HepG2 (cell line): ENCODE measurements at regions not wholly inside any gene's neighbourhood (a gene's known extent, or its start where the extent isn't known, plus 50 kb on each side); places are given as distances from the start of the nearest gene placed in this dataset.
A peak's percentile ranks its signal among the peaks of the same experiment; 100 is the strongest.

ENCODE experiments used
- ATAD3A ChIP-seq: sonication (generic); formaldehyde crosslinking; IDR thresholded peaks from 2 replicates; pipeline ENCODE4 v1.4.0; 2020; ENCODE audit warnings: missing genetic modification reagents
- FOXA1 ChIP-seq, 2 experiments: fragments of 450-650 bp in 1 of 2; sonication (generic) in 1 of 2; formaldehyde crosslinking in 1 of 2; IDR thresholded peaks; 2 replicates each; pipeline versions ENCODE4 v1.4.0 to v1.6.1; 2016 to 2020; ENCODE audit warnings: missing genetic modification reagents in 1 of 2
- GABPB1 ChIP-seq: IDR thresholded peaks from 2 replicates; pipeline ENCODE4 v1.6.1; 2016; ENCODE audit warnings: mild to moderate bottlenecking, missing genetic modification reagents, moderate library complexity, missing compliant biosample characterization
- HCFC1 ChIP-seq: fragments of 150-350 bp; IDR thresholded peaks from 2 replicates; pipeline ENCODE4 v1.6.1; 2014; ENCODE audit warnings: low read depth, low read length
- KAT7 ChIP-seq: IDR thresholded peaks from 2 replicates; pipeline ENCODE4 v1.6.1; 2018; ENCODE audit warnings: borderline replicate concordance, missing compliant biosample characterization
- MAF1 ChIP-seq: sonication (generic); formaldehyde crosslinking; IDR thresholded peaks from 2 replicates; pipeline ENCODE4 v1.5.0; 2020; ENCODE audit warnings: missing genetic modification reagents, borderline replicate concordance
- PHF5A ChIP-seq: IDR thresholded peaks from one replicate; pipeline ENCODE4 v1.6.1; 2018; ENCODE audit warnings: low read depth, missing genetic modification reagents; ENCODE audit not compliant: unreplicated experiment
- RELA ChIP-seq: sonication (generic); formaldehyde crosslinking; IDR thresholded peaks from 2 replicates; pipeline ENCODE4 v1.4.0; 2020; ENCODE audit warnings: missing genetic modification reagents
- SIX1 ChIP-seq: sonication (generic); formaldehyde crosslinking; IDR thresholded peaks from 2 replicates; pipeline ENCODE4 v1.4.0; 2020; ENCODE audit warnings: missing genetic modification reagents, borderline replicate concordance
- TEAD3 ChIP-seq: optimal IDR thresholded peaks from 2 replicates; pipeline ENCODE3; 2016; ENCODE audit warnings: borderline replicate concordance
- YY1 ChIP-seq: IDR thresholded peaks from 2 replicates; pipeline ENCODE4 v1.6.1; 2011; ENCODE audit warnings: low read length, low read depth, moderate library complexity, mild to moderate bottlenecking; ENCODE audit not compliant: insufficient read depth, insufficient replicate concordance
- ZNF143 ChIP-seq: sonication (generic); formaldehyde crosslinking; IDR thresholded peaks from 2 replicates; pipeline ENCODE4 v1.4.0; 2020; ENCODE audit warnings: missing genetic modification reagents
- ZNF205 ChIP-seq: IDR thresholded peaks from 2 replicates; pipeline ENCODE4 v1.6.1; 2018; ENCODE audit warnings: missing biosample characterization, missing genetic modification reagents
- ZNF260 ChIP-seq: sonication (generic); formaldehyde crosslinking; IDR thresholded peaks from 2 replicates; pipeline ENCODE4 v1.4.0; 2020; ENCODE audit warnings: missing genetic modification reagents, low read depth, mild to moderate bottlenecking, borderline replicate concordance
- ZNF329 ChIP-seq: sonication (generic); formaldehyde crosslinking; IDR thresholded peaks from 2 replicates; pipeline ENCODE4 v1.9.0; 2021; ENCODE audit warnings: low read depth, mild to moderate bottlenecking, missing genetic modification reagents
- ZNF34 ChIP-seq: sonication (generic); formaldehyde crosslinking; IDR thresholded peaks from 2 replicates; pipeline ENCODE4 v1.4.0; 2020; ENCODE audit warnings: mild to moderate bottlenecking, missing genetic modification reagents, borderline replicate concordance
- ZNF577 ChIP-seq: sonication (generic); formaldehyde crosslinking; IDR thresholded peaks from 2 replicates; pipeline ENCODE4 v1.4.0; 2020; ENCODE audit warnings: mild to moderate bottlenecking, low read depth, missing genetic modification reagents, borderline replicate concordance
- ZNF747 ChIP-seq: sonication (generic); formaldehyde crosslinking; IDR thresholded peaks from 2 replicates; pipeline ENCODE4 v1.8.1; 2023; ENCODE audit warnings: missing genetic modification reagents, mild to moderate bottlenecking, borderline replicate concordance
- ZNF768 ChIP-seq: sonication (generic); formaldehyde crosslinking; IDR thresholded peaks from 2 replicates; pipeline ENCODE4 v1.4.0; 2020; ENCODE audit warnings: missing genetic modification reagents
- ZNF773 ChIP-seq: sonication (generic); formaldehyde crosslinking; IDR thresholded peaks from 2 replicates; pipeline ENCODE4 v1.4.0; 2020; ENCODE audit warnings: missing genetic modification reagents, borderline replicate concordance
- ZNF841 ChIP-seq: sonication (generic); formaldehyde crosslinking; IDR thresholded peaks from 2 replicates; pipeline ENCODE4 v1.8.1; 2023; ENCODE audit warnings: missing genetic modification reagents, borderline replicate concordance
- ZSCAN21 ChIP-seq: sonication (generic); formaldehyde crosslinking; IDR thresholded peaks from 2 replicates; pipeline ENCODE4 v1.8.0; 2022; ENCODE audit warnings: mild to moderate bottlenecking, missing genetic modification reagents, moderate library complexity, borderline replicate concordance
- ZSCAN9 ChIP-seq: IDR thresholded peaks from 2 replicates; pipeline ENCODE4 v1.6.1; 2016; ENCODE audit warnings: borderline replicate concordance
- TF ChIP-seq, protein P1 (sequence below): sonication (generic); formaldehyde crosslinking; IDR thresholded peaks from 2 replicates; pipeline ENCODE4 v1.4.0; 2020; ENCODE audit warnings: missing genetic modification reagents
- TF ChIP-seq, protein P2 (sequence below): sonication (generic); formaldehyde crosslinking; IDR thresholded peaks from 2 replicates; pipeline ENCODE4 v1.4.0; 2020; ENCODE audit warnings: mild to moderate bottlenecking, missing genetic modification reagents
- TF ChIP-seq, protein P3 (sequence below): sonication (generic); formaldehyde crosslinking; IDR thresholded peaks from 2 replicates; pipeline ENCODE4 v1.5.0; 2020; ENCODE audit warnings: mild to moderate bottlenecking, missing genetic modification reagents
- TF ChIP-seq, protein P4 (sequence below): sonication (generic); formaldehyde crosslinking; IDR thresholded peaks from 2 replicates; pipeline ENCODE4 v1.4.0; 2020; ENCODE audit warnings: missing genetic modification reagents

DNA sequence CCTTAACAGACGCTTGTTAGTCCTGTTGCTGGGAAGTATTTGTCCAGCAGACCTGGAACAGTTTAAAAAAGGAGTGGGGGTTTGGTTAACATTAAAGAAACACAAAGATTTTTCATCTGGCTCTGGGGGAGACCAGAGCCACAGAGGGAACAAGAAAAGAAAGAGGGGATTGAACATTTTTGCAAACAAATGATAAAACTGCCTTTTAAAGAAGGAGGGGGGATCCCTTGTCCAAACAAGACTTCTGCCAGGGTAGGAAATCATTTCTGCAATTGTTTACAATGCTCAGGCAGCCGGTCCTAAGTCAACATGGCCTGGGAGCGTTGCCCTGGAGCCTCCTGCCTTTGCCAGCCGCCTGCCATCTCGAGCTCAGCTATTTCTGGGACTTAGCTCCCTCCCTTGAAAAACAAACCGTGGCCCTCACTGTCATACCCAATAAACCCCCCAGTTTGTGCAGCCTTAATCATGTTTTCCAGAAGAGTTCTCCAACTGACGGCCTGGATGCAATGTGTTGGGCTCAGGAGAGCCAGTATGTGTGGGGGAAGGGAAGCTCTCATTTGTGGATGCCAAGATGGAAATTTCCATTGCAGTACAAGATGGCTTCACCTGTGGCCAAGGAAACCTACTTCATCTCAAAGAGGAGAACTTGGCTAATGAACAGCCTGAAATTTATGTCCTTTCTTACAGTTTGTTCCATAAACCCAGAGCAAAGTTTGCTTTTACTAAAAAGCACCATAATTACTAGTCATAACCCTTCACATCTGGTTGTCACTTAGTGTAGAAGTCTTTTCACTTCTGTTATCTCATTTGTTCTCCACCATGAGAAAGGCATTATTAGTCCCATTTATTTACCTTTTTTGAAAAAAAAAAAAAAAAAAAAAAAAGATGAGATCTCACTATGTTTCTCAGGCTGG is 75.9 kb upstream of the RNU6-1 start (continued):
- TF ChIP-seq, protein P1, sequence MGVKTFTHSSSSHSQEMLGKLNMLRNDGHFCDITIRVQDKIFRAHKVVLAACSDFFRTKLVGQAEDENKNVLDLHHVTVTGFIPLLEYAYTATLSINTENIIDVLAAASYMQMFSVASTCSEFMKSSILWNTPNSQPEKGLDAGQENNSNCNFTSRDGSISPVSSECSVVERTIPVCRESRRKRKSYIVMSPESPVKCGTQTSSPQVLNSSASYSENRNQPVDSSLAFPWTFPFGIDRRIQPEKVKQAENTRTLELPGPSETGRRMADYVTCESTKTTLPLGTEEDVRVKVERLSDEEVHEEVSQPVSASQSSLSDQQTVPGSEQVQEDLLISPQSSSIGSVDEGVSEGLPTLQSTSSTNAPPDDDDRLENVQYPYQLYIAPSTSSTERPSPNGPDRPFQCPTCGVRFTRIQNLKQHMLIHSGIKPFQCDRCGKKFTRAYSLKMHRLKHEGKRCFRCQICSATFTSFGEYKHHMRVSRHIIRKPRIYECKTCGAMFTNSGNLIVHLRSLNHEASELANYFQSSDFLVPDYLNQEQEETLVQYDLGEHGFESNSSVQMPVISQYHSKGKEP (CRISPR knock-in tag): no peak
- TF ChIP-seq, protein P2, sequence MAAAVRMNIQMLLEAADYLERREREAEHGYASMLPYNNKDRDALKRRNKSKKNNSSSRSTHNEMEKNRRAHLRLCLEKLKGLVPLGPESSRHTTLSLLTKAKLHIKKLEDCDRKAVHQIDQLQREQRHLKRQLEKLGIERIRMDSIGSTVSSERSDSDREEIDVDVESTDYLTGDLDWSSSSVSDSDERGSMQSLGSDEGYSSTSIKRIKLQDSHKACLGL (CRISPR knock-in tag): no peak
- no peak for TF ChIP-seq ZNF841 (CRISPR knock-in tag)
- TF ChIP-seq SIX1: peak; percentile 44; the same call in 1 of the 2 replicates
- TF ChIP-seq ZNF747 (CRISPR knock-in tag): no peak
- no peak for TF ChIP-seq ZNF773 (CRISPR knock-in tag)
- peak; percentile 57; the same call in 1 of the 2 replicates for TF ChIP-seq KAT7 (CRISPR knock-in tag)
- TF ChIP-seq ZNF768 (CRISPR knock-in tag): no peak
- no peak for TF ChIP-seq MAF1 (CRISPR knock-in tag)
- peak; percentile 60 for TF ChIP-seq TEAD3
- TF ChIP-seq ZNF143 (CRISPR knock-in tag): no peak
- no peak for TF ChIP-seq ZNF577 (CRISPR knock-in tag)
- TF ChIP-seq ZNF329 (CRISPR knock-in tag): 0 out of 2 replicates have a peak, but pooled peaks have one; percentile 17
- peak; percentile 75 for TF ChIP-seq YY1
- TF ChIP-seq ZNF205: peak; percentile 91
- TF ChIP-seq, protein P3, sequence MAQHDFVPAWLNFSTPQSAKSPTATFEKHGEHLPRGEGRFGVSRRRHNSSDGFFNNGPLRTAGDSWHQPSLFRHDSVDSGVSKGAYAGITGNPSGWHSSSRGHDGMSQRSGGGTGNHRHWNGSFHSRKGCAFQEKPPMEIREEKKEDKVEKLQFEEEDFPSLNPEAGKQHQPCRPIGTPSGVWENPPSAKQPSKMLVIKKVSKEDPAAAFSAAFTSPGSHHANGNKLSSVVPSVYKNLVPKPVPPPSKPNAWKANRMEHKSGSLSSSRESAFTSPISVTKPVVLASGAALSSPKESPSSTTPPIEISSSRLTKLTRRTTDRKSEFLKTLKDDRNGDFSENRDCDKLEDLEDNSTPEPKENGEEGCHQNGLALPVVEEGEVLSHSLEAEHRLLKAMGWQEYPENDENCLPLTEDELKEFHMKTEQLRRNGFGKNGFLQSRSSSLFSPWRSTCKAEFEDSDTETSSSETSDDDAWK: no peak
- TF ChIP-seq ZNF260: no peak
- TF ChIP-seq PHF5A (CRISPR knock-in tag): no peak
- no peak; the same call in 1 of the 2 replicates for TF ChIP-seq ZSCAN9
- TF ChIP-seq GABPB1 (CRISPR knock-in tag): peak; percentile 44
- peak; percentile 94 for TF ChIP-seq FOXA1 (IDR thresholded peaks at IDR 0.05)
- peak; percentile 100 for TF ChIP-seq FOXA1 (CRISPR knock-in tag; IDR thresholded peaks at IDR 0.05)
- TF ChIP-seq ZSCAN21 (CRISPR knock-in tag): no peak; the same call in 1 of the 2 replicates
- TF ChIP-seq HCFC1: no peak
- TF ChIP-seq ATAD3A (CRISPR knock-in tag): no peak
- no peak for TF ChIP-seq RELA (CRISPR knock-in tag)
- no peak for TF ChIP-seq ZNF34 (CRISPR knock-in tag)
- TF ChIP-seq, protein P4, sequence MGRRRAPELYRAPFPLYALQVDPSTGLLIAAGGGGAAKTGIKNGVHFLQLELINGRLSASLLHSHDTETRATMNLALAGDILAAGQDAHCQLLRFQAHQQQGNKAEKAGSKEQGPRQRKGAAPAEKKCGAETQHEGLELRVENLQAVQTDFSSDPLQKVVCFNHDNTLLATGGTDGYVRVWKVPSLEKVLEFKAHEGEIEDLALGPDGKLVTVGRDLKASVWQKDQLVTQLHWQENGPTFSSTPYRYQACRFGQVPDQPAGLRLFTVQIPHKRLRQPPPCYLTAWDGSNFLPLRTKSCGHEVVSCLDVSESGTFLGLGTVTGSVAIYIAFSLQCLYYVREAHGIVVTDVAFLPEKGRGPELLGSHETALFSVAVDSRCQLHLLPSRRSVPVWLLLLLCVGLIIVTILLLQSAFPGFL (CRISPR knock-in tag): no peak
